Stimulated activated CD4-positive, alpha-beta T cell treated with anti-CD3 and anti-CD28 coated beads, Interleukin-4, amount 100 ng/mL, for 24 hours (primary cell): ENCODE measurements at regions not wholly inside any gene's neighbourhood (a gene's known extent, or its start where the extent isn't known, plus 50 kb on each side); places are given as distances from the start of the nearest gene placed in this dataset.

Source experiments
- DNase-seq: peaks from one replicate; pipeline ENCODE4 v3.0.0-alpha.2; 2020

GRCh38 chr12:24118668-24119067 lies 169.2 kb upstream of the SOX5 start:
- DNase-seq = no peak

- DNase-seq = no peak
Measured at GRCh38 chr12:24116548-24116947, 167.1 kb upstream of the SOX5 start.

- DNase-seq = no peak
Measured at GRCh38 chr12:24113701-24114100, 164.2 kb upstream of the SOX5 start.

GRCh38 chr12:24111616-24112015 lies 162.1 kb upstream of the SOX5 start:
- no peak for DNase-seq

- no peak for DNase-seq
Measured at GRCh38 chr12:24111086-24111485, 161.6 kb upstream of the SOX5 start.

GRCh38 chr12:24109381-24110039 lies 160.0 kb upstream of the SOX5 start:
- no peak for DNase-seq

GRCh38 chr12:24102676-24103075 lies 153.2 kb upstream of the SOX5 start:
- no peak for DNase-seq

- no peak for DNase-seq
Measured at GRCh38 chr12:24099576-24099975, 150.1 kb upstream of the SOX5 start.

GRCh38 chr12:24095245-24095644 lies 145.8 kb upstream of the SOX5 start:
- DNase-seq = no peak

GRCh38 chr12:24089510-24089890 lies 140.0 kb upstream of the SOX5 start:
- DNase-seq = no peak

- no peak for DNase-seq
Measured at GRCh38 chr12:24088751-24089509, 139.5 kb upstream of the SOX5 start.

- no peak for DNase-seq
Measured at GRCh38 chr12:24087294-24087693, 137.8 kb upstream of the SOX5 start.

GRCh38 chr12:24084800-24085199 lies 135.3 kb upstream of the SOX5 start:
- no peak for DNase-seq

GRCh38 chr12:24083838-24084237 lies 134.4 kb upstream of the SOX5 start:
- DNase-seq = no peak

- no peak for DNase-seq
Measured at GRCh38 chr12:24081606-24082005, 132.1 kb upstream of the SOX5 start.

- no peak for DNase-seq
Measured at GRCh38 chr12:24081092-24081529, 131.6 kb upstream of the SOX5 start.

- no peak for DNase-seq
Measured at GRCh38 chr12:24080465-24080864, 131.0 kb upstream of the SOX5 start.

GRCh38 chr12:24079083-24079482 lies 129.6 kb upstream of the SOX5 start:
- DNase-seq = no peak

- no peak for DNase-seq
Measured at GRCh38 chr12:24078318-24078765, 128.9 kb upstream of the SOX5 start.

- no peak for DNase-seq
Measured at GRCh38 chr12:24077161-24077560, 127.7 kb upstream of the SOX5 start.

- no peak for DNase-seq
Measured at GRCh38 chr12:24075650-24076049, 126.2 kb upstream of the SOX5 start.

GRCh38 chr12:24073170-24073810 lies 123.8 kb upstream of the SOX5 start:
- no peak for DNase-seq

GRCh38 chr12:24072302-24072701 lies 122.8 kb upstream of the SOX5 start:
- DNase-seq = no peak

- DNase-seq = no peak
Measured at GRCh38 chr12:24071842-24072241, 122.4 kb upstream of the SOX5 start.
